ENCODE measurements at regions not wholly inside any gene's neighbourhood (a gene's known extent, or its start where the extent isn't known, plus 50 kb on each side); places are given as distances from the start of the nearest gene placed in this dataset.

- no peak for TF ChIP-seq CTCF (IDR thresholded peaks at IDR 0.05)
- TF ChIP-seq POLR2AphosphoS5 (IDR thresholded peaks at IDR 0.05), result no peak
- no peak for TF ChIP-seq POLR2A (IDR thresholded peaks at IDR 0.05)
- no peak for TF ChIP-seq EP300 (IDR thresholded peaks at IDR 0.05)
These were observed 289.3 kb downstream of the TTLL7 start for GRCh38 chr1:83709662-83710061.
